ENCODE measurements at regions not wholly inside any gene's neighbourhood (a gene's known extent, or its start where the extent isn't known, plus 50 kb on each side); places are given as distances from the start of the nearest gene placed in this dataset.

- TF ChIP-seq OSR1 (CRISPR knock-in tag; IDR thresholded peaks at IDR 0.05) (no peak), ISL1 (CRISPR knock-in tag; IDR thresholded peaks at IDR 0.05) (no peak), ESRRG (CRISPR knock-in tag; IDR thresholded peaks at IDR 0.05) (no peak)
These were observed 80.8 kb upstream of the DYNLRB2 start for GRCh38 chr16:80459966-80460365.
